ENCODE measurements at regions not wholly inside any gene's neighbourhood (a gene's known extent, or its start where the extent isn't known, plus 50 kb on each side); places are given as distances from the start of the nearest gene placed in this dataset.

- no peak for TF ChIP-seq FOXP2 (optimal IDR thresholded peaks at IDR 0.05; ENCODE audit: borderline replicate concordance, extremely low read depth, extremely low read length, insufficient read depth)
These were observed 227.7 kb upstream of the CDH4 start for GRCh38 chr20:61024390-61024789.

- TF ChIP-seq REST (IDR thresholded peaks at IDR 0.05; ENCODE audit: insufficient read depth in 1 of 2, low read depth in 2 of 2, low read length in 2 of 2) (no peak), SIN3A (IDR thresholded peaks at IDR 0.05; ENCODE audit: borderline replicate concordance, insufficient read depth, low read length) (no peak), FOXP2 (optimal IDR thresholded peaks at IDR 0.05; ENCODE audit: borderline replicate concordance, extremely low read depth, extremely low read length, insufficient read depth) (no peak), TAF1 (IDR thresholded peaks at IDR 0.05; ENCODE audit: borderline replicate concordance, insufficient read depth, low read length) (no peak), POLR2AphosphoS5 (IDR thresholded peaks at IDR 0.05; ENCODE audit: low read depth, low read length) (no peak)
These were observed 226.5 kb upstream of the CDH4 start for GRCh38 chr20:61025536-61025935.

- TF ChIP-seq TAF1 (IDR thresholded peaks at IDR 0.05; ENCODE audit: borderline replicate concordance, insufficient read depth, low read length) (no peak), REST (IDR thresholded peaks at IDR 0.05; ENCODE audit: insufficient read depth in 1 of 2, low read depth in 2 of 2, low read length in 2 of 2) (no peak), POLR2AphosphoS5 (IDR thresholded peaks at IDR 0.05; ENCODE audit: low read depth, low read length) (no peak), SIN3A (IDR thresholded peaks at IDR 0.05; ENCODE audit: borderline replicate concordance, insufficient read depth, low read length) (no peak), FOXP2 (optimal IDR thresholded peaks at IDR 0.05; ENCODE audit: borderline replicate concordance, extremely low read depth, extremely low read length, insufficient read depth) (no peak)
These were observed 225.9 kb upstream of the CDH4 start for GRCh38 chr20:61026173-61026572.

- TF ChIP-seq TAF1 (IDR thresholded peaks at IDR 0.05; ENCODE audit: borderline replicate concordance, insufficient read depth, low read length) (no peak), SIN3A (IDR thresholded peaks at IDR 0.05; ENCODE audit: borderline replicate concordance, insufficient read depth, low read length) (no peak), REST (IDR thresholded peaks at IDR 0.05; ENCODE audit: insufficient read depth in 1 of 2, low read depth in 2 of 2, low read length in 2 of 2) (no peak), POLR2AphosphoS5 (IDR thresholded peaks at IDR 0.05; ENCODE audit: low read depth, low read length) (no peak), FOXP2 (optimal IDR thresholded peaks at IDR 0.05; ENCODE audit: borderline replicate concordance, extremely low read depth, extremely low read length, insufficient read depth) (no peak)
These were observed 225.3 kb upstream of the CDH4 start for GRCh38 chr20:61026731-61027130.

- TF ChIP-seq FOXP2 (optimal IDR thresholded peaks at IDR 0.05; ENCODE audit: borderline replicate concordance, extremely low read depth, extremely low read length, insufficient read depth), result no peak
- TF ChIP-seq SIN3A (IDR thresholded peaks at IDR 0.05; ENCODE audit: borderline replicate concordance, insufficient read depth, low read length), result no peak
- TF ChIP-seq REST (IDR thresholded peaks at IDR 0.05; ENCODE audit: insufficient read depth in 1 of 2, low read depth in 2 of 2, low read length in 2 of 2), result no peak
- no peak for TF ChIP-seq TAF1 (IDR thresholded peaks at IDR 0.05; ENCODE audit: borderline replicate concordance, insufficient read depth, low read length)
- no peak for TF ChIP-seq POLR2AphosphoS5 (IDR thresholded peaks at IDR 0.05; ENCODE audit: low read depth, low read length)
These were observed 224.8 kb upstream of the CDH4 start for GRCh38 chr20:61027218-61027617.

Measured in PFSK-1 (cell line).